ENCODE measurements at regions not wholly inside any gene's neighbourhood (a gene's known extent, or its start where the extent isn't known, plus 50 kb on each side); places are given as distances from the start of the nearest gene placed in this dataset.

DNA sequence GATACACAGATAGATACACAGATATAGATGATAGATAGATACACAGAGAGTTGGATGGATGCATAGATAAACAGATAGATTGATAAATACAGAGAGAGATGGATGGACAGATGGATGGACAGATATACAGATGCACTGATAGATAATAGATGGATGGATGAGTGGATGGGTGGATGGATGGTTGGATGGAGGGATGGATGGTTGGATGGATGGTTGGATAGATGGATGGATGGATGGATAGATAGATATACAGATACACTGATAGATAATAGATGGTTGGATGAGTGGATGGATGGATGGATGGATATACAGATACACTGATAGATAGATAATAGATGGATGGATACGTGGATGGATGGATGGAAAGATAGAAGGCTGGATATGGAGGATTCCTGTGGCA lies 290.0 kb upstream of the SHH start:
- Histone ChIP-seq H3K27ac (ENCODE audit: low read length) (no peak overlapping the region), H3K27me3 (ENCODE audit: control insufficient read depth, insufficient read depth, low read length) (no peaks in the 10 kb centered on the region), H3K36me3 (ENCODE audit: control insufficient read depth, insufficient read depth, low read length) (no peaks in the 10 kb centered on the region), H3K4me1 (ENCODE audit: control insufficient read depth, insufficient read depth, low read length) (no peaks in the 10 kb centered on the region), H3K9me3 (ENCODE audit: control insufficient read depth, insufficient read depth, low read length) (no peaks in the 10 kb centered on the region), H3K4me3 (ENCODE audit: low read length) (no peak overlapping the region)
- no peaks in the 10 kb centered on the region for H3K27me3 Mint-ChIP-seq (ENCODE audit: low read depth in 2 of 2)
- H3K9me3 Mint-ChIP-seq, result no peaks in the 10 kb centered on the region
- no peaks in the 10 kb centered on the region for H3K36me3 Mint-ChIP-seq
- no peaks in the 10 kb centered on the region for H3K4me1 Mint-ChIP-seq
- ATAC-seq (no peak), DNase-seq (no peak)
- TF ChIP-seq, protein P1, sequence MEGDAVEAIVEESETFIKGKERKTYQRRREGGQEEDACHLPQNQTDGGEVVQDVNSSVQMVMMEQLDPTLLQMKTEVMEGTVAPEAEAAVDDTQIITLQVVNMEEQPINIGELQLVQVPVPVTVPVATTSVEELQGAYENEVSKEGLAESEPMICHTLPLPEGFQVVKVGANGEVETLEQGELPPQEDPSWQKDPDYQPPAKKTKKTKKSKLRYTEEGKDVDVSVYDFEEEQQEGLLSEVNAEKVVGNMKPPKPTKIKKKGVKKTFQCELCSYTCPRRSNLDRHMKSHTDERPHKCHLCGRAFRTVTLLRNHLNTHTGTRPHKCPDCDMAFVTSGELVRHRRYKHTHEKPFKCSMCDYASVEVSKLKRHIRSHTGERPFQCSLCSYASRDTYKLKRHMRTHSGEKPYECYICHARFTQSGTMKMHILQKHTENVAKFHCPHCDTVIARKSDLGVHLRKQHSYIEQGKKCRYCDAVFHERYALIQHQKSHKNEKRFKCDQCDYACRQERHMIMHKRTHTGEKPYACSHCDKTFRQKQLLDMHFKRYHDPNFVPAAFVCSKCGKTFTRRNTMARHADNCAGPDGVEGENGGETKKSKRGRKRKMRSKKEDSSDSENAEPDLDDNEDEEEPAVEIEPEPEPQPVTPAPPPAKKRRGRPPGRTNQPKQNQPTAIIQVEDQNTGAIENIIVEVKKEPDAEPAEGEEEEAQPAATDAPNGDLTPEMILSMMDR (IDR thresholded peaks at IDR 0.05), result no peak
- WGBS (ENCODE audit: insufficient coverage), result 72% methylated on average over 1 of the region's 1 CpG
- H3K27ac Mint-ChIP-seq, result no peak overlapping the region
- no peak overlapping the region for H3K4me3 Mint-ChIP-seq
- intact Hi-C loops (cut with micrococcal nuclease), result no loop called here

GRCh38 chr7:156101355-156101754 lies 289.1 kb upstream of the SHH start:
- intact Hi-C loops (cut with micrococcal nuclease), result no loop called here
- Mint-ChIP-seq H3K9me3 (no peaks in the 10 kb centered on the region), H3K4me1 (no peaks in the 10 kb centered on the region), H3K4me3 (no peak overlapping the region), H3K27ac (no peak overlapping the region), H3K27me3 (ENCODE audit: low read depth in 2 of 2) (no peaks in the 10 kb centered on the region), H3K36me3 (no peaks in the 10 kb centered on the region)
- TF ChIP-seq, protein P1 (IDR thresholded peaks at IDR 0.05), result no peak
- ATAC-seq (no peak), DNase-seq (no peak)
- no peaks in the 10 kb centered on the region for H3K9me3 ChIP-seq (ENCODE audit: control insufficient read depth, insufficient read depth, low read length)
- no peaks in the 10 kb centered on the region for H3K4me1 ChIP-seq (ENCODE audit: control insufficient read depth, insufficient read depth, low read length)
- no peak overlapping the region for H3K4me3 ChIP-seq (ENCODE audit: low read length)
- no peaks in the 10 kb centered on the region for H3K27me3 ChIP-seq (ENCODE audit: control insufficient read depth, insufficient read depth, low read length)
- H3K36me3 ChIP-seq (ENCODE audit: control insufficient read depth, insufficient read depth, low read length), result no peaks in the 10 kb centered on the region
- WGBS (ENCODE audit: insufficient coverage), result 98% methylated on average over 6 of the region's 6 CpGs
- H3K27ac ChIP-seq (ENCODE audit: low read length), result no peak overlapping the region

- H3K27me3 Mint-ChIP-seq (ENCODE audit: low read depth in 2 of 2), result no peaks in the 10 kb centered on the region
- no peak overlapping the region for H3K4me3 ChIP-seq (ENCODE audit: low read length)
- no peaks in the 10 kb centered on the region for H3K36me3 ChIP-seq (ENCODE audit: control insufficient read depth, insufficient read depth, low read length)
- H3K9me3 Mint-ChIP-seq, result no peaks in the 10 kb centered on the region
- no peak for DNase-seq
- no peaks in the 10 kb centered on the region for H3K9me3 ChIP-seq (ENCODE audit: control insufficient read depth, insufficient read depth, low read length)
- no peaks in the 10 kb centered on the region for H3K4me1 Mint-ChIP-seq
- intact Hi-C loops (cut with micrococcal nuclease), result no loop called here
- TF ChIP-seq, protein P1 (IDR thresholded peaks at IDR 0.05), result no peak
- WGBS (ENCODE audit: insufficient coverage), result 91% methylated on average over 6 of the region's 6 CpGs
- no peak for ATAC-seq
- no peaks in the 10 kb centered on the region for H3K27me3 ChIP-seq (ENCODE audit: control insufficient read depth, insufficient read depth, low read length)
- H3K4me1 ChIP-seq (ENCODE audit: control insufficient read depth, insufficient read depth, low read length), result no peaks in the 10 kb centered on the region
- no peak overlapping the region for H3K4me3 Mint-ChIP-seq
- no peak overlapping the region for H3K27ac ChIP-seq (ENCODE audit: low read length)
- no peaks in the 10 kb centered on the region for H3K36me3 Mint-ChIP-seq
- no peak overlapping the region for H3K27ac Mint-ChIP-seq
These were observed 287.8 kb upstream of the SHH start for GRCh38 chr7:156100086-156100485.

DNA sequence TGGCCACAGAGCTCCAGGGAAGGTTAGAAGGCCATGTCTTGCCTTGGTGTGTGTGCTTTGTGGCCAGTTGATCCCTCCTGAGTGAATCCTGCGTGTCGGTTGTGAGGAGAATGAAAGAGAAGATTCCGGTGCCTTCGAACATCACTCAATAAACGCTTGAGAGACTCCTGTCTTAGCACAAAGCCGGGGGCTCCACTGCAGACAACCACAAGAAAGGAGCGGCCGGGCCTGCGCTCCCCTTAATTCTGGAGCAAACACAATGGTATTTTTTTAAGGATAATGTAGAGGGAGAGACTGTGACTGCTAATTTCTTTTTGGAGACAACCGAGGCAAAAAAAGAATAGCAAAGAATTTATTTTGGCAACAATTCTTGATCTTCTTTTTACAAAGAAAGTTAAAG lies 286.8 kb upstream of the SHH start:
- 92% methylated on average over 10 of the region's 10 CpGs for WGBS (ENCODE audit: insufficient coverage)

More for the DNA sequence above, 286.8 kb upstream of the SHH start:
- no peak overlapping the region for H3K4me3 ChIP-seq (ENCODE audit: low read length)
- no peak overlapping the region for H3K27ac ChIP-seq (ENCODE audit: low read length)
- no peak overlapping the region for H3K4me3 Mint-ChIP-seq
- TF ChIP-seq, protein P1 (IDR thresholded peaks at IDR 0.05), result no peak
- no peak overlapping the region for H3K27ac Mint-ChIP-seq
- H3K27me3 ChIP-seq (ENCODE audit: control insufficient read depth, insufficient read depth, low read length), result no peaks in the 10 kb centered on the region
- ATAC-seq (no peak), DNase-seq (no peak)
- H3K4me1 Mint-ChIP-seq, result no peaks in the 10 kb centered on the region
- H3K27me3 Mint-ChIP-seq (ENCODE audit: low read depth in 2 of 2), result no peaks in the 10 kb centered on the region
- H3K9me3 ChIP-seq (ENCODE audit: control insufficient read depth, insufficient read depth, low read length), result no peaks in the 10 kb centered on the region
- H3K36me3 ChIP-seq (ENCODE audit: control insufficient read depth, insufficient read depth, low read length), result no peaks in the 10 kb centered on the region
- intact Hi-C loops (cut with micrococcal nuclease), result no loop called here
- H3K9me3 Mint-ChIP-seq, result no peaks in the 10 kb centered on the region
- no peaks in the 10 kb centered on the region for H3K36me3 Mint-ChIP-seq
- no peaks in the 10 kb centered on the region for H3K4me1 ChIP-seq (ENCODE audit: control insufficient read depth, insufficient read depth, low read length)

Measured in natural killer cell (primary cell).